ENCODE measurements at regions not wholly inside any gene's neighbourhood (a gene's known extent, or its start where the extent isn't known, plus 50 kb on each side); places are given as distances from the start of the nearest gene placed in this dataset.

DNA sequence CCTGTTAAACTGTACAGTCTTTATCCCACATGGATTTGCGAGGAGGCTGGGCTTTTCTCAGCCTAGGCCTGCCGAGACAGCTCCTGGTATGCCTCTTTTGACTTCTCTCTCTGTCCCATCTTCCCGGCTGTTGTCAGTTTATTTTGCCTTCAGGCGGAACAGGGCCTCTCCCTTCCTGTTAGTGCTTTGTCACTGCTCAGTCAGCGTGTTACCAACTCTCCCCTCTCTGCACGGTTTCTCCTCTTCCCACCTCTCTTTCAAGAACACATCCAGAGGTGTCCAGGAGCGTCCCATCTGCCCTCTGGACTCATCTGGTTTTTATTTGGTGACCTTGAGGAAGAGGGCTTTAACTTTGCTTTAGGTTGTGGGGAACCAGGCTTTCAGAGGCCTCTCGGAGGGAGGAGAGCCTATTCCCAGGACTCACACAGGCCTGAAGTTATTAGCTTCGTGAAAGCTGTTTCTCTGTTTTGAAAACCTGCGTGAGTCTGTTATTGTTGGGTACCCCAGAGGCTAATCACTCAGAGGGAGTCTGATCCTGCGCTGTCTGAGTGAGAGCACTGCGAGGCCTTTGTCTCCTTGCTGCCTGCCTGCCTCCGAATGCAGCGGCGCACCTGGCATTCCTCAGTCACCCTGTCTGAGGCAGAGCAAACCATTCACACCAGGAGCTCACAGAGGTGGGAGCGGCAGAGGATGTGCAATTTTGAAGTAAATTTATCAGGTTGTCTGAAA, 234.4 kb upstream of the MPDZ start:
- DNase-seq (ENCODE audit: low read depth) = no peak
- no peak overlapping the region for H3K4me3 ChIP-seq (ENCODE audit: low read length)
- TF ChIP-seq, protein P1, sequence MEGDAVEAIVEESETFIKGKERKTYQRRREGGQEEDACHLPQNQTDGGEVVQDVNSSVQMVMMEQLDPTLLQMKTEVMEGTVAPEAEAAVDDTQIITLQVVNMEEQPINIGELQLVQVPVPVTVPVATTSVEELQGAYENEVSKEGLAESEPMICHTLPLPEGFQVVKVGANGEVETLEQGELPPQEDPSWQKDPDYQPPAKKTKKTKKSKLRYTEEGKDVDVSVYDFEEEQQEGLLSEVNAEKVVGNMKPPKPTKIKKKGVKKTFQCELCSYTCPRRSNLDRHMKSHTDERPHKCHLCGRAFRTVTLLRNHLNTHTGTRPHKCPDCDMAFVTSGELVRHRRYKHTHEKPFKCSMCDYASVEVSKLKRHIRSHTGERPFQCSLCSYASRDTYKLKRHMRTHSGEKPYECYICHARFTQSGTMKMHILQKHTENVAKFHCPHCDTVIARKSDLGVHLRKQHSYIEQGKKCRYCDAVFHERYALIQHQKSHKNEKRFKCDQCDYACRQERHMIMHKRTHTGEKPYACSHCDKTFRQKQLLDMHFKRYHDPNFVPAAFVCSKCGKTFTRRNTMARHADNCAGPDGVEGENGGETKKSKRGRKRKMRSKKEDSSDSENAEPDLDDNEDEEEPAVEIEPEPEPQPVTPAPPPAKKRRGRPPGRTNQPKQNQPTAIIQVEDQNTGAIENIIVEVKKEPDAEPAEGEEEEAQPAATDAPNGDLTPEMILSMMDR (conservative IDR thresholded peaks at IDR 0.05; ENCODE audit: low read depth, low read length) = no peak

DNA sequence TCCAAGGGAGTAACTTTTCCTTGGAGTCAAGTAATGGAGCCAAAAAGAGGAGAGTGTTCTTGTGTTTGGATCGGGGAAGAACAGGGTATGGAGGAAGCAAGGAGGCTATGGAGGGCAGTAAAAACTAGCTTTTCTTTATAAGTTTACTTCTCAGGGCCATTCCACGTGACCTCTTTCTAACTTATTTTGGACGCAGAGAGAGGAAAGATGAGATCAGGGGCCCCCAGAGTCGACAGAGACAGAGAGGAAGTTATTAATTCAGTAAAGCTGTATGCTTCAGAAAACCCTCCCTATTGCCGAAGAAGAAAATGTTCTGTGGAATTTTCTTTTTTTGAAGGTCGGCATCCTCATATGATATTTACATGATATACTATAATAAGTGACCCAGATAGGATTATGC, 233.8 kb upstream of the MPDZ start:
- H3K4me3 ChIP-seq (ENCODE audit: low read length) = no peak overlapping the region
- no peak for DNase-seq (ENCODE audit: low read depth)
- TF ChIP-seq, protein P1 (conservative IDR thresholded peaks at IDR 0.05; ENCODE audit: low read depth, low read length) = no peak

GRCh38 chr9:13508681-13509080, 229.2 kb upstream of the MPDZ start:
- TF ChIP-seq, protein P1 (conservative IDR thresholded peaks at IDR 0.05; ENCODE audit: low read depth, low read length) = no peak
- DNase-seq (ENCODE audit: low read depth) = no peak
- H3K4me3 ChIP-seq (ENCODE audit: low read length) = no peak overlapping the region

- TF ChIP-seq, protein P1 (conservative IDR thresholded peaks at IDR 0.05; ENCODE audit: low read depth, low read length) = no peak
- no peak overlapping the region for H3K4me3 ChIP-seq (ENCODE audit: low read length)
- no peak for DNase-seq (ENCODE audit: low read depth)
These were observed 228.6 kb upstream of the MPDZ start for GRCh38 chr9:13508086-13508485.

- H3K4me3 ChIP-seq (ENCODE audit: low read length) = no peak overlapping the region
- no peak for DNase-seq (ENCODE audit: low read depth)
- TF ChIP-seq, protein P1 (conservative IDR thresholded peaks at IDR 0.05; ENCODE audit: low read depth, low read length) = no peak
These were observed 226.3 kb upstream of the MPDZ start for GRCh38 chr9:13505797-13506196.

- no peak for DNase-seq (ENCODE audit: low read depth)
- TF ChIP-seq, protein P1 (conservative IDR thresholded peaks at IDR 0.05; ENCODE audit: low read depth, low read length) = no peak
- no peak overlapping the region for H3K4me3 ChIP-seq (ENCODE audit: low read length)
These were observed 224.1 kb upstream of the MPDZ start for GRCh38 chr9:13503599-13503998.

DNA sequence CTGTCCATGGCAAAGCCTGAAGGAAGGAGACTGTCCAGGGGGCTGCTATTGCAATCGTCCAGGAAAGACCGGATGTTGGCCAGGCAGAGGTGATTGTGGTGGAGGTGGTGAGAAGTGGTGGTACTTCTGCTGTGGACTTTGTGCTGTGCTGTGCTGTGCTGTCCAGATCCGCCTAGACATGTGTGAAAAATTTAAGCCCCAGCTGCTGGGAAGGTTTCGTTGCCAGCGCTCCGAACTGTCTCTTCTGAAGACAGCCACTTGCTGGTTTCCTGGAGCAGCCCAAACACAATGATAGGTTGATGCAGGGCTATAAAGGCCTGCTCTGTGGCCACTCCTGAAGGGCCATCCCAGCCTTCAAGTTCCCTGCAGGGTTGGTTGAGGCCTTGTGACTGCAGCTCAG, 223.0 kb upstream of the MPDZ start:
- no peak overlapping the region for H3K4me3 ChIP-seq (ENCODE audit: low read length)
- TF ChIP-seq, protein P1 (conservative IDR thresholded peaks at IDR 0.05; ENCODE audit: low read depth, low read length) = no peak
- DNase-seq (ENCODE audit: low read depth) = no peak
